Activated effector memory CD4-positive, alpha-beta T cell treated with anti-CD3 and anti-CD28 coated beads, Interleukin-2, amount 50 U/mL, for 16 hours (primary cell): ENCODE measurements at regions not wholly inside any gene's neighbourhood (a gene's known extent, or its start where the extent isn't known, plus 50 kb on each side); places are given as distances from the start of the nearest gene placed in this dataset.

Source experiments
- DNase-seq: peaks from one replicate; pipeline ENCODE4 v3.0.0-alpha.2; 2020

DNA sequence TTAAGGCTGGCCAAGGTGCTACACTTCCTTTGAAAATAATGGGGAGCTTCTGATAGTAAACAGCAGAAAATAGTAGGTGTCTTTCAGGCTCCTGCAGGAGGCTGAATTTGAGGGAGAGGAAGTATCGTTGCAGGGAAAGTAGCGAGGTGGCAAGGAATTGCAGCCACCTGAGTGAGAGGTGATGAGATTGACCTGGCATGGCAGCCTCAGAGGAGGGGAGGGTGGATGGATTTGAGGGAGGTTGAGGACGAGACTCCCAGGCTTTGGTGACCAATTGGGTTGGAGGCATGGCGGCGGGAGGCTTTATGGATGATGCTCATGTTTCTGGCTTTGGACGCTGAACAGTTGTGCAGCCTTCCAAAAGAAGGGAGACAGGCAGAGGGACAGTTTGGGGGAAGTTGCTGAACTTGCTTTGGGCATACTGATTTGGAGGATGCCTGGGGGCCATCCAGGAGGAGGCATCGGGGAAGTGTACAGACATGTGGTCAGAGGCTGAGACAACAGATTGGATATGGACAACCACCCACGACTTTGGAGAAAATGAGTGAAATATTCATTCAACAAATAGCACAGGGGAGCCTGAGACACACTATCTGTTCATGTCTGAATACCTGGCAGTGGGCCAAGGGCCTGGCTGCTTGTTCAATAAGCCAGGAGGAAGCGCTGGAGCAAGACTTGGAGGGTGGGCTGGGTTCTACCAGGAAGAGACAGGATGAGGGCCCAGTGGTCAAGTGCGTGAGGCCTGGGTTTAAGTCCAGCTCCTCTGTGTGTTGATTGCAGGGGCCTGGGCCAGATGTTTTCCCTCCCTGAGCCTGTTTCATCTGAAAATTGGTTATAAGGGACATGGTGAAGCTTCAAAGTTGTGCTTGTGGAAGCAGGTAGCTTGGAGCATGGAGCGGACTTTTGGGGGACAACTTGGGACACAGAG lies 113.2 kb downstream of the CEBPB start:
- DNase-seq = no peak

DNA sequence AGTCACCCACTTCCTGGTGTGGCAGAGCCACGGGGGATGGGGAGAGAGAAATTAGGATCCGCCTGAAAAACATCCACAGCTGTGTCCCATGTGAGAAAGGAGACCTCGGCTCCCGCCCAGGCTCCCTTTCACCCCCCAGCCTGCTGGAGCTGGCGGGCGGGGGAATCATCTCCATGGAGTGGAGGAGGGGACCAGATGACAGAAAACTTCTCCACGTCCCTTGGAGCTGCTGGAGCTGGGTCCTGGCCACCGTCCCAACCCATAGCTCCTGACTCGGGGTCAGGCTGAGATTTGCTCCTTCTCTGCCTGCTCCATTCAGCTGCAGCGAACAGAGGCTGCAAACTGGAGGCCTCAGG lies 113.8 kb downstream of the CEBPB start:
- DNase-seq = no peak

DNA sequence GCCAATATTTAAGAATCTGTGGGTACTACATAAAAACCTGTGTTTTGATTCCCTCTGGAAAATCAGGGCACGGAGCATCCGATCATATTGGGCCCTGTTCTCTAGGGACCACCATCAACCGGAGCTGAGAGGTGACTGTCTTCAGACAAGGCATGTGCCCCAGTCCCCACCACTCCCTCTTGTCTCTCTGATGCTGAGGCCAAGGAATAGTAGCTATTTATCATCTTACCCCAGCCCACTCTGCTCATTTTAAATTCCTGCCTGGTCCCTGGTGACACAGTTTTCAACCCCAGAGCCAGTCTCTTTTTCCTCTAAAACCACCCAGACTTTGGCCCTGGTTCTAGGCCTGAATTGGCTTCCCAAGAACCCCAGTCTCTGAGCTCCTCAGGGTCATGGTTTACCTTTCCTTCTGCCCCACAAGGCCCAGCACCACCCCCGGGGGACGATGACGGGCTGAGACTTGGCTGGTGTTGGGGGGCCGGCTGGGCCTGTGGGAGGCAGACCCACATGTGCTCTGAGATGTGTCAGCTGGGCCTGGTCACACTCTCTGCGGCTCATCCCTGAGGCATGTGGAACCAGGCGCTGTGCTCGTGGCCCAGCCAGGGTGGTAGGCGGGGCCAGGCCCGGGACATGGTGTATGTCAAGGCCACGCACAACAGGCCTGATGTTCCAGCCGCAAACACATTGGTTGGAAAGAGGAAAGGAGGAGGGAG lies 114.4 kb downstream of the CEBPB start:
- no peak for DNase-seq

DNA sequence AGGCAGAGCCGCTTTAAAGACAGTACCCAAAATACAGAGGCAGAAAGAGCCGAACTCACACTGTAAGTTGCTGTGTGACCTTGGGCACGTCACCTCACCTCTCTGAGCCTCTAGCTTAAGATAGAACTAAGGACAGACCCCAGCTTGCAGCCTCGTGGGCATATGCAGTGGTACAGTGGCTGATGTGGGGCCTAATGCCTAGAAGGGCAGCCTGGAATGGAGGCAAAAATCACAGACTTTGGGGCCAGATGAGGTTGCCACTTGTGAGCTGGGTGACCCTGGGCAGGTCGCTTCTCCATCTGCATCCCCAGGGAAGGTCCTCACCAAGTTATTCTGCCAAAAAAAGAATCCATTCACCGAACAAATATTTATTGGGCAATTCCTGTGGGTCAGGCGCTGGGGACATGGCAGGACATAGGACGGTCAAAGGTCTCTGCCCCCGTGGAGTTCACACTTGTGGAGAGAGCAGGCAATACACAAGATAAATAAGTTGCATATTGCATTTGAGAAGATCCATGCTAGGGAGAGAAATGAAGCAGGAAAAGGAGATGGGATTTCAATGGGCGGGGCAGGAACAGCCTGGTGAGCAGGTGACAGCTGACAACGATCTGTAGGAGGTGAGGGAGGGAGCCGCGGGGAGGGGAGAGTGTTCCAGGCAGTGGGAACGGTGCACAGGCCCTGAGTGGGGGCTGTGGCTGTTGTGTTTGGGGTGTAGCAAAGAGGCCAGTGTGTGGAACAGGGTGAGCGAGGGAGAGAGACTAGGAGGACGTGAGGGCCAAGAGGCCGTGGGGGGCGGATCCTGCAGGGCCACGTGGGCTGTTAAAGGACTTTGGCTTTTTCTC lies 115.2 kb downstream of the CEBPB start:
- DNase-seq = no peak

DNA sequence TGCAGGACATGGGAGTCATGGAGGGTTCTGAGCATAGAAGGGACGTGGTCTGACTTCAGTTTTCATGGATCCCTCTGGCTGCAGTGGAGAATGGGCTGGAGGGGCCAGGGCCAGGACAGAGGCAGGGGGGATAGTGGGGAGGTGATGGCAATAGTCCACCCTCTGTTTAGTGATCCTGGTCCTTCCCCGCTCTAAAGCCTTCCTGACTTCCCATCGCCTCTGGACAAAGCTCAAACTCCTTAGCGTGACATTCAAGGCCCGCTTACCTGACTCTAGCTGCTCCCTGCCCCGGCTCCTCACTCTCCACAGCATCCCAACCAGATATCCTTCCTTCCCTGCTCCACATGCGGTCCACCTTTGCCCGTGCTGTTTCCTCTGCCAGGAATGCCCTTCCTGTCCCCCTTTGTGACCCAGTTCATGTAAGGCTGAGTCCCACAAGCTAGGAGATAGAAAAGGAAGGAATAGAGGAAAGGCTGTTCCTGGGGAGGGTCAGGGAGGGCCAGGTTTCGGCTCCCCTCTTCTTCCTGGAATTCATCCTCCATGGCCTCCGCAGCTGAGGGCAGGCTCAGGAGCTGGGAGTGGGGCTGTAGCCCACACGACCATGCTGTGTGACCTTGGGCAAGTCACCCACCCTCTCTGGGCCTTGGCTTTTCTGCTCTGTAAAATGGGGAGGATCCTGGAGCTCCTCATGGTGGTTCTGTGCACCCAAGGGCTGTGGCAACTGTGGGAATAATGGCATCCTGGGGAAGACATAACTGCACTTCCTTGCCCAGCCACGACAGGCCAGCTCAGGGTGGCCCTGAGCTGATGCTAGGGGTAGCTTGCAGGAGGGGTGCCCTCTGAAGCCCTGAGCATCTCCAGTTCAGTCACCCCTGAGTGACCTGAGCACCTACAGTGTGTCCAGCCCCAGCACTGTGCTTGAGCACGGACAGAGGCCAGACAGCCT lies 116.1 kb downstream of the CEBPB start:
- no peak for DNase-seq

DNA sequence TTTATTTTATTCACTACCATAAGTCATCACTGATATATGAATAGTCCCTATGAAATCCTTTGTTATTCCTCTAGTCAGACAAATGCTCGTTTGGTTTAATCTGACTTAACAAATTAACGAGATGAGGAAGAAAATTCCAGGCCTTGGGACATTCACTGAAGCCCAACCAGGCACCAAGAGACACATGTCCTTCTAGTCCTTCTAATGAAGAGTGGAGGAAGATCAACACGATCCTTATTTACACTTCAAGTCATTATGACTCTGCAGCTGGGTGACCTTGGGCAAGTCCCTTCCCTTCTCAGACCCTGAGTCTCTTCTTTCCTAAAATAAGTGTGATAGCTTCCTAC lies 117.5 kb downstream of the CEBPB start:
- DNase-seq = no peak

DNA sequence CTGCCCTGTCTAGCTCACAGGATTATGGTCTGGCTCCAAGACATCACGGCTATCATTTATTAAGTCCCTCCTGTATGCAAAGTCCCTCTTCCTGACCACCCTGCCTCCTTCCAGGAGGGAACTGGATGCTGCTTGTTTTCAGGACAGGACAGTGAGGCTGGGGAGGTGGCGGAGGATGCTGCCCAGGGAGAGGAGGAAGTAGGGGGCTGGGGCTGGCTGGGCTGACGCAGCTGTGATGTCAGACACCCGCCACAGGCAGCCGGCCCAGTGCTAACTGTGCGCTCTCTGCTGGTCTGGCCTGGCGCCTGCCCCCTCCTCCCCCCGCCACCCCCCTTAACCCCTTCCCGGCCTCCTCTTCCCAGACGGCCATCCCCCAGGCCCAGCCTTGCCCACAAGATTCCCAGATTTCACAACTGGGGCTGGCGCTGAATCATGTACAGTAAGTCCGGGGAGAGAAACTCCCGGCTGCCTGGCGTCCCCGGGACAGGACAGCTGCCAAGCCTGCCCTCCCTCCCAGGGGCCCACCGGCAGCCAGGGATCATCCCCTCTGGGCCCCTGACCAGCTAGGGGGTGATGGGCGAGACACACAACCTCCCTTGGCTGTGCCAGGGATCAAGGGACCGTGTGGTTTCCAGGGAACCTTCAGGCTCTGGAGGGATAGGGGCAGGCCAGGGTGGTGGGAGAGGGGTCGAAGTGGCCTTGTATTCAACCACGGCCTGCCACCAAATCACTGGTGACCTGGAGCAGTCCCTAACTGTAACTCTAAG lies 118.1 kb downstream of the CEBPB start:
- DNase-seq = no peak

DNA sequence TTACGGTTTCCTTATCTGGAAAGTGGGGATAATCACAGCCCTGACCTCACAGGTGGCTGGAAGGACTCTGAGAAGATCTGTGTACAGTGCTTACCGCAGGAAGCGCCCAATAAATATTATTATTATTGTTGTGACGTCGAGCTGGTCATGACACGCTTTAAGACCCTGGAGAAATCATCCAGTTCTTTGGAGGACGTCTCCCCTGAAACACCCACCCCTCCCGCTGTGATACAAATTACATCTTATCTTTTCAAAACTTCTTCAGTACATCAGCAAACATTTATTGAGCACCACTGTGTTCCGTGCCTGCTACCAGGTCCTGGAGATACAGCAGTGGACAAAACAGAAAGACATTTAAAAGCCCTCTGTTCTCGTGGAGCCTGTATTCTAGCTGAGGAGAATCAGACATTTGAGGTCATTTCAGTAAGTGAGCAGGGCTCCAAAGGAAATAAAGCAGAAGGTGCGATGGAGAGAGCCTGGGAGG lies 118.7 kb downstream of the CEBPB start:
- DNase-seq = no peak

DNA sequence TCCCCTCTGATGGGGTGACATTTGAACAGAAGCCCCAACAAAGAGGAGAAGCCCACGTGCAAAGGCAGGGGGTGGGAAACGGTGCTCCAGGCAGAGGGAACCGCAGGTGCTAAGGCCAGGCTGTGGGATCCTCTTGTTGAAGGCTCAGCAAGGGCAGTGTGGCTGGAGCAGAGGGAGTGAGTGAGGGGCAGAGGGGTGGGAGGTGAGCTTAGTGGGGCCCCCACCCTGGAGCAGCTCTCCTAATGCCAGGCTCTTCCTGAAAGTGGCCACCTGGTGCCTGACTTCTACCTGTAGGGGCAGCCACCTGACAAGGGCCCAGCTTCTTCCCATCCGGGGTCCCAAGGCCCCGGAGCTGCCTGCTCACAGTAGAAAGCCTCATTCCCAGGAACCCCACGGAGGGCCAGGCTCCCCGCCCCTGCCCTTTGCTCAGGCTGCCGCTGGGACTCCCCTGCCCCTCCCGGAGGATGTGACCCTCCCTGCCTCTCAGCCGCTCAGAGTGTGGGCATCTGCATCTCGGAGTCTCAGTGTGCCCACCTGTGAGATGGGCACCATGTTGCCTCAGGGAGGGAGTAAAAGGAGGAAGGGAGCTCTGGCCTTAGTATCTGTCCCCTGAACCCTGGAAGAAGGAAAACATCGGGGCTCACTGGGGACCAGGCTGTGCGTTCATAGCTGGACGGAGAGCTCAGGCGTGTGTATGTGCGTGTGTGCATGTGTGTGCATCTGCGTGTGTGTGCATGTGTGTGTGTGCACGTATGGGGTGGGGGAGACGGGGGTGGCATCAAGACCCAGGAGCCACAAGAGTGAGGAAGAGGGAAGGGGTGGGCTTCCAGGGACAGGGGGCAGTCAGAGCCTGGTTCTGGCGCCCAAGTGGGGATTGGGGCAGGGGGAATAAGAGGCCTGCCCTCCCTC lies 119.4 kb downstream of the CEBPB start:
- no peak for DNase-seq

DNA sequence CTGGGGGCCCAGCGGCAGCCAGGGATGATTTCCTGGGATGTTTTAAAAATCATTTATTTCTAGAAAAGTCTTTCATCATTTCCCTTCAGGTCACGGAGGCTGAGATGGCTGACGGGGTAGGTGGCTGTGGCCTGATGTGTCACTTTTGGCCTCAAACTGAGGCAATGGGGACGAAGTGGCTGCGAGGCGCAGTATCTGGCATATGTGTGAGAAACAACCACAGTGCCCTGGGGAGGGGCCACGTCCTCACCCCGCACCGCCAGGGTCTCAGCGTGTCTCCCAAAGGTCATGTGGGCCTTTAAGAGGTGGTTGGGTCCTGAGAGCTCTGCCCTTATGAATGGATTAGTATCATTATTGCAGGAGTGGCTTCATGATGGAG lies 120.0 kb downstream of the CEBPB start:
- no peak for DNase-seq

DNA sequence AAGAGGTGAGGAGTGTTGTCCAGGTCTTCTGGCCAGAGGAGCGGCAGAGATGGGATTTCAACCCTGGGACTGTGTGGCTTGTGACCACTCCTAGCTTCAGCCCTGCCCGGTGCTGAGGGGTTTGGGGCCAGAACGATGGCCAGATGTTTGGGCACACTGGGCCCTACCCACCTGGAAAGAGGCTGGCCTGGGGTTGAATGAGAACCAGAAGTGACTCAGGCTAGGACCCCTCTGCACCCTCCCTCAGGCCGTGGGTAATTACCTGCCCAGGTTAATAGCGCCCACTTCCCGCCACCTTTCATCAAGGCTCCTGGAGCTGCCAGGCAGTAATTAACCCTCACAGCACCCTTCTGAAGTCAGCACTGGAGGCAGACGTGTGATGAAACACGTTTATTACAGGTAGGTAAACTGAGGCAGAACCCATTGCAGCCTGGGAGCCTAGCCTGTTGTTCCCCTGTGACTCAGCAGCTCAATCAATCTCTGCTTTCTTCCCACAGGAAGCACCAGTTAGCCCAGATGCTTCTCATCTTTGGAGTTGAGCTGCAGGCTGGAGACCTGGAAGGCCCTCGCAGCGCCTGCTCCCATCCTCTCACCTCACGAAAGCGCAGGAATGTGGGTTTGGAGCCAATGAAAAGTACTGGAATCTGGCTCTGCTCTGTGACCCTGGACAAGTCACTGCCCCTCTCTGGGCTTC lies 120.8 kb downstream of the CEBPB start:
- DNase-seq = no peak

DNA sequence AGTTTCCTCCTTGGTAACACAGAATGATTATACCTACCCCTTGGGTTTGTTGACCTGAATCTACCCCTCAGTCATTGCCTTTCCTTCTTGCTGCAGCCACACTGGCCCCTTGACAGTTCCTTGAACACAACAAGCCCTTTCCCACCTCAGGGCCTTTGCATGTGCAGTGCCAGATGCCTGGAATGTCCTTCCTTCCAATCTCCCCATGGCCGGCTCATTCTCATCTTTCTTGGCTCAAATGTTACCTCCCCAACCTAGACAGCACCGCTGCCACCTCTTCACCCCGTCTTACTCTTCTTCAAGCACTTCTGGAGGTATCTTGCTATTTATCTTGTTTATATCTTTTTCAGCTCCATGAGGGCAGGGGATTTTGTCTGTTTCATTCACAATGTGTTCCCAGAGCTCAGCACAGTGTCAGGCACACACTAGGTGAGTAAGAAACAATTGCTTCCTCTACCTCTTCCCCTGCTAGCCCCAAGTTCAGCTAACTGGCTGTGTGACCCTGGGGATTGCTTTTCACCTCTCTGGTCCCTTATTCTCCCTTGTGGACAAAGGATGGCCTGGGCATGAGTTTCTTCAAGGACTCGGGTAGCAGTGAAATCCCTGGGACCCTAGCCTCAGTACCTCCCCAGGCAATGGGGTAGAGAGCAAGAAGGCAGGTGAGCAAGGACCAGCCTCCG lies 121.5 kb downstream of the CEBPB start:
- DNase-seq = no peak

DNA sequence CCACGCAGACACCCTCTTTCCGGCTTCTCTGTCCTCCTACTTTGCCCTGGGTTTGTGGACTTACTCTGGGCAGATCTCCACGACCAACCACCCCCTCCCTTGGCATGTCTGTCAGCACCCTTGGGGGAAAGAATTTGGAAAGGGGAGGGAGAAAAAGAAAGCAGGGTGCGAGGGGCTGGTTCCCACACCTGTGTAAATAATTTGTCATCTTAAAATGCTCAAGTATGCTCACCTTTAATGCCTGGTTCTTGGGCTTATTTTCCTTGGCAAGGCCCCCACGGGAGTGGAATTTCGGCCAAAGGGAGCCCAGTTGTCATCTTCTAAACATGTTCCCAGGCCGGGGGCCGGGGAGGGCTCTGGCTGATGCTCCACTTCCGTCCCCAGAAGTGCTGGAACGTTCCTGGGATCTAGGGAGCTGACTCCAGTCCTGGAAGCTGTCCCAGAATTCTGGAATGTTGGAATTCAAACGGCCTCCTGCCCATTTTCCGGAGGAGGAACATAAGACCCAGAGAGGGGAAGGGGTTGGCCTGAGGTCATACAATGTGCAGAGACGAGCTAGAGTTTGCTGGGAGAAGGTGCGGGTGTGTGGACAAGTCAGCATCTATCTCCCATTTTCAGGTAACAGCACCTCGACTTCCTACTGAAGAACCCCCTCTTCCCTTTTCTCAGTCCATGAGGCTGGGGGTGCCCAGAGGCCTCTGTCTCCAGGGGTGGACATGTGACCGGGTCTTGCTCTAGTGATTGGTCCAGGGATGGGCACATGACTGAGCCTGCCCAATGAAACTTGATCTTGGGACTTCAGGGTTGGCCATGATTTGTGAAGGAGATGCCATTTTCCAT lies 122.3 kb downstream of the CEBPB start:
- no peak for DNase-seq

DNA sequence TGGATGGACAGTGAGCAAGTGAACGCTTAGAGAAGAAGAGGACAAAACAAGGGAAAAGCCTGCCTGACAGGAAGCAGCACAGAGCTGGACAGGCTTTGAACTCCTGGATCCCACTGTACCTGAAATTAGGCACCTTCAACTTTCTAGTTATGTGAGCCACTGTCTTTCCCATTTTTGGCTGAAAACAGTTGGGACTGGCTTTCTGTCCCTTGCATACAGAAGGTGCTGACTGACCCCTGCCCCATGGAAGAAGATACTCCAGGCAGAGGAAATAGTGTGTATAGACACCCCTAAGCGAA lies 122.8 kb downstream of the CEBPB start:
- DNase-seq = no peak

DNA sequence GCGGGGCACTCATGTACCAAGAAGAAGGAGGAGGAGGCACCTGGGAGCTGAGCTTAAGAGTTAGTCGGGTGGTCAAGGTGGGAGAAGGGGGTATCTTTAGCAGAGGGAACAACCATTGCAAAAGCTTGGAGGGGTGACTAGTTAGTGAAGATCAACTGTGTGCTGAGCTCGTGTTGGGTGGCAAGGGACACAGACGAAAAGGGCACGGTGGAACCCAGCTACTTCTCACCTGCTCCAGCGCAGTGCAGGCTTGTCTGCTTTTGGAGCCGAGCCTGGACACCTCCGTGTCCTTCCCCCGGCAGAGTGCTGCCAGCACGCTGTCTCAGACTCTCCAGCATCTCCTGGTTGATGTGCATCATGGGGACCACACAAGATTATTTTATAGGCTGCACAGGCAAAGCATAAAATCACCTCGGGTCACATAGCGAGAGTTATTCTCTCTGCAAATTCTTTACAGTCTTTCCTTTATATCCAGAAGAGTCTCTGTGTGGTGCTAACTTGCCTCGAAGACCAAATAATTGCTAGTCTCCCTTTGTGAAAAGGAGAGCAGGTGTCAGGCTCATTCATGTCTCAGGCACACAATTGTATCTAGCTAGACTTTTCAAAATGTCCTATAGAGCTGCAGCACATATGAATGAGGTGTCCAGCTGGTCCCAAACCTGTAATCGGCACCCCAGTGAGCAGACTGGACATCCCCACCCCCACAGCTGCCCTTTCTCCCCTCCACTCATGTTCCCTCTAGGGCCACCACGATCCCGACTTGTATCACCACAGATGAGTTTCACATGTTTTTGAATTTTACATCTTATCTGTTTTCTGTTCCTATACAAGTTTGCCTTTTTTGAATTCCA lies 123.4 kb downstream of the CEBPB start:
- no peak for DNase-seq

DNA sequence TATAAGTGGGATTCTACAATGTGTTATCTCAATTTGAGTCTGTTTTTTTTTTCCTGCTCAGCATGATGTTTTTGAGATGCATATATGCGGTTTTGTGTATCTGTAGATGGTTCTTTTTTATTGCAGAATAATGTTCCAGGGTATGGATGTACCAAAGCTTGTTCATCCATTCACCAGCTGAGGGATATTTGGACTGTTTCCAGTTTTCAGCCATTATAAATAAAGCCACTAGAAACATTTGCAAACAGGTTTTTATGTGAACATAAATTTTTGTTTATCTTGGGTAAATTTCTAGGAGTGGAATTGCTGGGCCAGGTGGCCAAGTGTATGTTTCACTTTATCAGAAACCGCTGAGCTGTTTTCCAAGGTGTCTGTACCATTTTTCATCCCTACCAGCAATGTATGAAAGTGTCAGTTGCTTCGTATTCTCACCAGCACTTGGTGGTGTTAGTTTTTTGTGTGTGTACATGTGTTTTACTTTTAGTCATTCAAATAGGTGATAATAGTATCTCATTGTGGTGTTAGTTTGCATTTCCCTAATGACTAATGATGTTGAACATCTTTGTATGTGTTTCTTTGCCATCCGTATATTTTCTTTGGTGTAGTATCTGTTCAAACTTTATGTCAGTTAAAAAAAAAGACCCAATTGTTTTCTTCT lies 124.2 kb downstream of the CEBPB start:
- no peak for DNase-seq
